Activated T-cell treated with anti-CD3 and anti-CD28 coated beads for 1 hour (primary cell): ENCODE measurements at regions not wholly inside any gene's neighbourhood (a gene's known extent, or its start where the extent isn't known, plus 50 kb on each side); places are given as distances from the start of the nearest gene placed in this dataset.

ENCODE experiments used
- DNase-seq: peaks from one replicate; pipeline ENCODE4 v3.0.0-alpha.2; 2020; ENCODE audit warnings: low read depth

- no peak for DNase-seq
Measured at GRCh38 chr9:29714860-29715259, 2141.6 kb upstream of the C9orf72 start.

DNA sequence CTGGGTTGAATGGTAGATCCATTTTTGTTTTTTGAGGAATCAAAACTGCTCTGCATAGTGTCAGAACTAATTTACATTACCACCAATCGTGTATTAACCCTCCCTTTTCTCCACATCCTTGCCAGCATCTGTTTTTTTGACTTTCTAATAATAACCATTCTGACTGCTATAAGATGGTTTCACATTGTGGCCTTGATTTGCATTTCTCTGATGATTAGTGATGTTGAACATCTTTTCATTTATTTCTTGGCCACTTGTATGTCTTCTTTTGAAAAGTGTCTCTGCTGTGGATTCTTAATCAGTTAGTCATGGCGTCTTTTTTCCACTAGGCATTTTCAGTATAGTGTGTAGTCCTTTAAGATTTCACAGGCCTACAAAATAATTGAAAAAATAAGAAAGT is 2144.3 kb upstream of the C9orf72 start:
- DNase-seq = no peak

DNA sequence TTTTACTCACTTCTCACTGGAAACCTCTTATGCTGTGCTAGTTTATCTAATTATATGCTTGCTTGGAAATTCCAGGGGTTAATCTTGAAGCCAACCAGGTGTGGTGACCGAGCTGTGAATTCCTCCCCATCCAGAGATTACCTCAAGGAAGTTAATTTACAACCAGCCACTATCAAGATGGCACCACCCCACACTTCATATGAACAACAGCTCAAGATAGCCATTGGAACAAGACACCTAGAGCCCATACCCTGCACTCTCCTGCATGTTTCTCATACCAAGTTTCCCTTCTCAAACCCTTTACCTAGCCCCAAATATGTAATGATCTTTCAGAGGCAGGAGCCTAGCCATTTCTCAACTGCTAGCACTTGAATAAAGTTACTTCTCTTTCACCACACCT is 2156.9 kb upstream of the C9orf72 start:
- DNase-seq = no peak

DNA sequence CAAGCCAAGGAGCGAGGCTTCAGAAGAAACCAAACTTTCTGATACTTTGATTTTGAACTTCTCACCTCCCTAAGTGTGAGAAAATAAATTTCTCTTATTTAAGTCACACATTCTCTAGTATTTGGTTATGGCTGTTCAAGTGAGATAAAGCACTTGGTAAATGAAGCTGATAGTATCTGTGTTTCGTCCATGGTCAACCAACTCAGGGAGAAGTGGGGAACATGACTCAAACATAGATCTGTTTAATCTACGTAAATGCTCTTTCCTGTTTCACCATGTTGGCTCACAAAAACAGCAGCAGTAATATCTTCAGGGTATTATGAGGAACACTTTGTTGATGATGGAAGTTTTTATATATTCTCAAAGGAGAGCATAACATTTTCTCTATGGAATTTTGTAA is 2167.2 kb upstream of the C9orf72 start:
- DNase-seq = no peak

DNA sequence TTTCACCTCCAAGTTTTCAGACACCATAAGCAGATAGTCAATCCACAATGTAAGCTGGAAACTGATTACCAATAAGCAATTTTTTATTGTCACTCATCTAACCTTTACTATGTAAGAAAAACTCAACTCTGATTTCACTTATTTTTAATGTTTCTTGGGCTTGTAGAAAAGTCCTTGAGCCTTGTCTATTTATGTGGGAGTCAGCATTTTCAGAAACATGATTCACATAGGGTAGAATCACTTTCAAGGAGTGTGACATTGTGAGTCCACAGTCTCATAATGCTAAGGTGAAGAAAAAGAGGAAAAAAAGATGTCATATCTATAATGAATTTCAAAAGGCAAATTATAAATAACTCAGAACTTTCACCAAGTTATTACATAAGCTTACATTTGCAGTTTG is 2167.9 kb upstream of the C9orf72 start:
- no peak for DNase-seq

DNA sequence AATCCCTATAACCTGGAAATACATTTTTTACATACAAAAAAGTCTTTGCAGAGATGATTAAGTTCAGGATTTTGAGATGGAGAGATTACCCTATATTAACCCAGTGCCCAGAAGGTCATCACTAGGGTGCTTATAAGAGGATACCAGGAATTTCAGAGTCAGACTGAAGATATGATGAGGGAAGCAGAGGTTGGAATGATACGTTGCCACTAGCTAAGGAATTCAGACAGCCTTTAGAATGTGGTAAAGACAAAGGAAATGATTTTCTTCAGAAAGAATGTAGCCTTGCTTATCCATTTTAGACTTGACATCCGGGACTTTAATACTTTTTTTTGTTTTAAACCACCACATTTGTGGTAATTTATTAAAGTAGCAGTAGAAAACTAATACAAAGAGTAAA is 2176.8 kb upstream of the C9orf72 start:
- no peak for DNase-seq

- no peak for DNase-seq
Measured at GRCh38 chr9:29751226-29751625, 2177.9 kb upstream of the C9orf72 start.

GRCh38 chr9:29753638-29754037 is 2180.4 kb upstream of the C9orf72 start:
- DNase-seq = no peak

DNA sequence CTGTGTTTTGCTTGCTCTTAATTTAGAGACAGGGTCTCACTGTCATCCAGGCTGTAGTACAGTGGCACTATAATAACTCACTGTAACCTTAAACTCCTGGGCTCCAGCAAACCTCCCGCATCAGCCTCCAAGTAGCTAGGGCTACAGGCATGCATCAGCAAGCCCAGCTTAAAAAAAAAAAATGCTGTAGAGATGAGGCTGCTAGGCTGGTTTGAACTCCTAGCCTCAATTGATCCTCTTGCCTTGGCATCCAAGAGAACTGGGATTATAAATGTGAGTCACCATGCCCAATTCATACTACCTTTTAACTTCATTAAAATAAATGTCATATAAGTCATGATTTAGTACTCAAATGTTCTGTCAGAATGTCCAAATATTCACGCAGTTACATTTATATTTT is 2195.7 kb upstream of the C9orf72 start:
- DNase-seq = no peak

DNA sequence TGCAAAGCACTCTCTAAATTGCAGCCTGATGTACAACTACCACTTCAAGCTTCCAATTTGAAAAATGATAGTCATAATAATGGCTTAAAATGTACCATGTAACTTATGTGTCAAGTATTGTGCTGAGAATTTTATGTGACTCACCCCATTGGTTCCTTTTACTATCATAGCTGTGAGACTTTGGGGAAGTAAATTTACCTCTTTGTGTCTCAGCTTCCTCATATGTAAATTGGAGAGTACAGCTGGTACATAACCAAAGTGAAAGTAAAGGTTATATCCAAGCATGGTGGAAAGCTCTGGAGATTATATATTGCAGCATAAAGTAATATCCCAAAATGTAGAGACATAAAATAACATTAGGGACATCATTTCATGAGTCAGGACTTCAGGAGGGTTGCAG is 2200.4 kb upstream of the C9orf72 start:
- DNase-seq = no peak

- DNase-seq = no peak
Measured at GRCh38 chr9:29775491-29775890, 2202.2 kb upstream of the C9orf72 start.

DNA sequence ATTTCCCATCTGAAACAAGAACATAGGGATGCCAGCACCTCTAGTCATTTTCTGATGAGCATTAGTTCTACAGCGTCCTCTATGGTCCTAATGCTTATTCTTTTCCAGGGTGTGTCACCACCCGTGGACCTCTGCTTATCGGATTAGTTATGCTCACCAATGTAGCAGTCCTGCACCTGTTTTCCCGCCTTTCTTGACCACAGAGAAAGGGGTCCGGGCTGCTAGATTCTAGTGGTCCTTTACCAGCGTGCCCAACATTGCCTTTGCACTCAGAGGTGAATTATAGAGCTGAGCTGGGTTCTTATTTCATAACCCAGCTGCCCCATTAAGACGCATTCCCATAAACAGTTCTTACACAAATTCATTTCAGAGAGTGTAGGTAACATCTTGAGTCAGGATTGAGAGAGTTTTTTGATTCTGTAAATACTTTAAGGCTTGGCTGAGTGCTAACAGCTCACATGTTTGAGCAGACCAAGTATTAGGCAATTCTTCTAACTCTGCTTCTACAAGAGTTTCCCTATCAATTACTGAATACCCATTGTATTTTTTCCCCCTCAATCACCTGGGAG is 2205.1 kb upstream of the C9orf72 start:
- no peak for DNase-seq

- no peak for DNase-seq
Measured at GRCh38 chr9:29793970-29794369, 2220.7 kb upstream of the C9orf72 start.

DNA sequence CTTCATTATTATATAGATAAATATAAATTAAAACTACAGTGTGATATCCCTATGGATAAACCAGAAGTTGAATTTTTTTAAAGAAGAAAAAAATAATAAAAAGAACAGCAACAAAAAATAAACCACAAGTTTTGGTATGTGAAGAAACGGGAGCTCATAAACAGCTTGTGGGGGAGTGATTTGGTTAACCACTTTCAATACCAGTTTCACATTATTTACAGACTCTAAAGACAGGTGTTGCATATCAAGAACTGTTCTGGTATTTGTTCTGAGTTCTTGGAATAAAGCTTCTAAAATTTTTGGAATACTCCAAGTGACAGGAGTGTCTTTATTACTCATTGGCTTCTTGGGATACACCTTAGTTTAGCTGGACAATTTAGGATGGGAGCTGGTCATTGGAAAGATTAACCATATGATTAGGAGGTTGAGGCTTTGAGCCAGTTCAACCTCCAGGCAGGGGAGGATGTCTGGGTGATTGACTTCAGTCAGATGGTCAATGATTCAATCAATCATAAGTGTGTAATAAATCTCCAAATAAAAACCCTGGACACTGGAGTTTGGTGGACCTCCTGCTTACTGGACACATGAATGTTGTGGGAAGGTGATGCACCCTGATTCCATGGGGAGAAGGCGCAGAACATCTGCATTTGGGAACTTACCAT is 2223.1 kb upstream of the C9orf72 start:
- DNase-seq = no peak

GRCh38 chr9:29798599-29798998 is 2225.3 kb upstream of the C9orf72 start:
- no peak for DNase-seq

DNA sequence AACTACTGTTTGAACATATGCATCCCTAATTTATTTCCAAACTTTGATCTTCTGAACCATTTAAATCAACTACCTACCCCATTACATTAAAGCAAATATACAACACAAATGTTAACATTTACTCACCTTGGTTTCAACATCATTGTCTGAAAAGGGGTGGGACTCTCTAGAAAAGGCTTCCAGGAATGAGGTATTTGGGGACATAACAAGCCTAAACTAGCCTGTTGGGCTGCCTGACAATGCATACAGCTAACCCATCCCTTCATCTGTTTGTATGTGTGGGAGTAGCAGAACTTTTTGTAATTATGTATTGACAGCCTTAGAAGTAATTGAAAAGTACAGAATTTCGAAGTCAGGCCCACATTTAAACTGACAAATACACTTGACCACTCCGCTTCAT is 2225.9 kb upstream of the C9orf72 start:
- DNase-seq = no peak

DNA sequence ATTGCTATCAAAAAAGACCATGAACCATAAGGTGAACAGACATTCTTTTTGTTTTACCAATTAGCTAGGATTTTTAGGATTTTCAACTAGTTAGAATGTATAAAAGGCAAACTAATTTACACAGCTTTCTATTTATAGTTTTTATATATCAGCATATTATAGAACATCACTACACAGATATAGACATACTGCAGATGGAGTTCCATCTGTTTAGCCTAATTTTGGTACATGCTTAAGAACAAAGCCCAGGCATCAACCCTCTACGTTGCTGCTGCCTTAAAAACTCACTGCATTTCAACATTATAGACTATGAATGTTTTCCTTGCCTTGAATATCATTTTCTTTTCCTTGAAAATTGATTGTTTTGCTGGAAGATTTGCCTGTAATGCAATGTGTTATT is 2227.5 kb upstream of the C9orf72 start:
- DNase-seq = no peak

- no peak for DNase-seq
Measured at GRCh38 chr9:29802454-29802853, 2229.2 kb upstream of the C9orf72 start.

DNA sequence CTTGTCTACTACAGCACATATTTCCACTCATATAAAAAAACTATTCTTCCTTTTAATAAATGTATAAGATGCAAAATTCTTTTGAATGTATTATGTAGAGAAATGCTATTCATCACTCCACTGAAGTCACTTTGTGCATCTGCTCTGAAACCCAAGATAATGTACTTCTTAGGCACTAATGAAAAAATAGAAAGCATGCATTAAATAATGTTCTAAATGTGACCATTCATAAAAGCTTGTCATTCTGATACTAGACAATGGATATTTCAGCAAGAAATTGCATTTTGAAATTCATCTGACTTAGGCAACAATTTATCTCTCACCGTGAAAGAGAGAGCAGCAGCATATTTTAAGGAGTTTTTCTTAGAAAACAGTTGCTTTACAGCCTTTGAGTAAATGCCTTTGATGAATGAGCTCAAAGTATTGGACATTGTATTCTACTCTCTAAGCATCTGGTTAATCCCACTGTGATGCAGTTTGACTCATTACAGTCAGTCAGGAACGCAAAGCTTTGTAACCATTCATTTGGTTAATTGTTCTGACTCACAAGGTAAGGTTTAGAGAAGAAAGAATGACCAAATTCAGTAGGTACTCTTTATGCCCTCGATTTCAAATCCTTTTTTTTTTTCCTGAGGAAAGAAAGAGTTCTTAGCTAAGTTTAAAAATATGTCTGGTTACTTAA is 2233.8 kb upstream of the C9orf72 start:
- no peak for DNase-seq

DNA sequence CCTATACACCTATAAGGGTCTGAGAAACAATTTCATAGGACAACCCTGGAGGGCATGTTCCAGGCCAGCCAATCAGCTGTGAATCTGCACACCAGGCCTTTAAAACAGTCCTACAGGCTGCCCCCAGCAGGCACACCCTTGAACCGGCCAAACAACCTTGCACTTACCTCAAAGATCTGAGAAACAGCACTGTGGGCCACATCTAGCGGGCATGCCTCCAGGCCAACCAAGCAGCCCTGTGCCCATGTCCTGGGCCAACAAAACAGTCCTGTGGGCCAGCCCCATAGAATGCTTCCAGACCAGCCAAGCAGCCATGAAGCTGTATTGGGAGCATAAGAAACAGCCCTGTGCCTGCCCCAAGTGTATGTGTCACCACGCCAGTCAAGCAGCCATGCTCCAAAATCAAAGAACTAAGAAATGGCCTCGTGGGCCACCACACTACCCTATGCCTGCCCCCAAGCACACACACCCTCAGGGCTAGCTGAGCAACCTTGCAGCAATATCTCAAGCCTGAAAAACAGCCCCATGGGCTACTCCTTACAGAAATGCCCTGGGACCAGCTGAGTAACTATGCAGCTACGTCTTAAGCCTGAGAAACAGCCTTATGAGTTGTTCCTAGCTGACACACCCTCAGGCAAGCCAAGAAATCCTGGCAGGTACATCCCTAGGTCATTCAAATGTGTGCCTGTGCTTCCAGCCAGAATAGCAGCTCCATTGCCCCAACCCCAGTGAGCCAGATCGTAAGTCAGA is 2243.8 kb upstream of the C9orf72 start:
- no peak for DNase-seq

- DNase-seq = no peak
Measured at GRCh38 chr9:29822458-29822857, 2249.2 kb upstream of the C9orf72 start.

DNA sequence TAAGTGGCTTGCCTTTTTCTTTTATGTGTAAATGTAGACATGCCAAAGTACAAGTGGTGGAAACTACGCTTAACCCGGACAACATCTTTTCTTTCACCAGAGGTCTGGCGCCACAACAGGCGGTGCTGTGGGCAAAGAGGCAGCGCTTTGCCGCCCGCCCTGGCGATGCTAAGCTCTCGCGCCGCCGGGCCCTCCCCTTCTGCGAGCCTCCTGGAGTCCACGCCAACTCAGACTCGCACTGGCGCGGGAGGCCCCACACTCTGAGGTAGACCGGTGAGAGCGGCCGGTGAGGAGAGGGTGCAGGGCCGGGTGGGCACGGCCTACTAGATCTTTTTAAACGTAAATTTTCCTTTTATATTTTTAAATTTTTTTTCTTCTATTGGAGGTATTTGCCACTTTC is 2253.1 kb upstream of the C9orf72 start:
- DNase-seq = no peak

DNA sequence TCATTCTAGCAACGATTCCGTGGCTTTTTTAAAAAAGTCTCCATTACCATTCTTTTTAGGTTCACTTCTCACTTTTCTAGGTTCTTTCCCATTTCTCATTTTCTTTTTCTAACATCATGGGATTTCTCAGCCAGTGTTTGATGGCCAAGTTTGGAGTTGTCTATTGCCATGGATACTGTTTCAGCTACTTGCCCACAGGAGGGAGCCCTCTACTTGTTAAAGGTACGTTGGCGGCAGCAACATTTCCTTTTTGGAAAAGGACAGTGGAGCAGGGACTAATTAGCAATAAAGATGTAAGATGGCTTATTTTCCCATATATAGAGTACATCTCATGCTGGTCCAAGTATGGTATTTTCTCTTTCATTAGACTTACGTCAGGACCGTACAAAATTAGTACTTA is 2257.5 kb upstream of the C9orf72 start:
- no peak for DNase-seq
